OCI-LY7 (cell line): ENCODE measurements at regions not wholly inside any gene's neighbourhood (a gene's known extent, or its start where the extent isn't known, plus 50 kb on each side); places are given as distances from the start of the nearest gene placed in this dataset.

ENCODE experiments used
- CTCF ChIP-seq: fragments of 200-600 bp; sonication (generic); conservative IDR thresholded peaks from 2 replicates; pipeline ENCODE4 v1.5.1; 2014; ENCODE audit warnings: mild to moderate bottlenecking, antibody characterized with exemption, low read length, moderate library complexity, mixed read lengths
- EZH2phosphoT487 ChIP-seq: fragments of 200-600 bp; sonication (generic); IDR thresholded peaks from 2 replicates; pipeline ENCODE4 v1.6.1; 2018; ENCODE audit warnings: low read depth, borderline replicate concordance, mild to moderate bottlenecking, mixed run types, antibody characterized with exemption, low read length, moderate library complexity, mixed read lengths

GRCh38 chr5:98111686-98112085, 661.8 kb upstream of the RGMB start:
- TF ChIP-seq CTCF, result no peak
- no peak for TF ChIP-seq EZH2phosphoT487
